ENCODE measurements at regions not wholly inside any gene's neighbourhood (a gene's known extent, or its start where the extent isn't known, plus 50 kb on each side); places are given as distances from the start of the nearest gene placed in this dataset.

- FAIRE-seq (no peak), DNase-seq (no peak), ATAC-seq (no peak)
- Histone ChIP-seq H3K27ac (no peak overlapping the region), H3K4me1 (no peaks in the 10 kb centered on the region), H3K9me3 (no peaks in the 10 kb centered on the region), H3K4me3 (no peak overlapping the region), H3K36me3 (no peaks in the 10 kb centered on the region), H3K27me3 (no peaks in the 10 kb centered on the region)
- WGBS, 2 donors, result 53 to 62% methylated on average over 3 of the region's 3 CpGs
- TF ChIP-seq CTCF (IDR thresholded peaks at IDR 0.05), result no peak
- intact Hi-C loops (cut with DNase I), result no loop called here
Measured at GRCh38 chr6:90406957-90407356, 110.3 kb upstream of the BACH2 start.

GRCh38 chr6:90406142-90406794 lies 109.6 kb upstream of the BACH2 start:
- DNase-seq (no peak), ATAC-seq (peak in 3 of 4 donors; percentile 41 to 74 (median 67)), FAIRE-seq (no peak)
- intact Hi-C loops (cut with DNase I), result no loop called here
- H3K36me3 ChIP-seq, result no peaks in the 10 kb centered on the region
- no peaks in the 10 kb centered on the region for H3K4me1 ChIP-seq
- H3K27me3 ChIP-seq, result no peaks in the 10 kb centered on the region
- WGBS, 2 donors, result 82 to 89% methylated on average over 6 of the region's 6 CpGs
- H3K9me3 ChIP-seq, result no peaks in the 10 kb centered on the region
- H3K27ac ChIP-seq, result no peak overlapping the region
- H3K4me3 ChIP-seq, result no peak overlapping the region
- no peak for TF ChIP-seq CTCF (IDR thresholded peaks at IDR 0.05)

GRCh38 chr6:90403489-90404381 lies 107.1 kb upstream of the BACH2 start:
- DNase-seq, result no peak
- no peak overlapping the region for H3K4me3 ChIP-seq
- 42 to 45% methylated on average over 18 of the region's 18 CpGs for WGBS, 2 donors
- H3K9me3 ChIP-seq, result no peaks in the 10 kb centered on the region
- FAIRE-seq, result no peak
- H3K27ac ChIP-seq, result no peak overlapping the region
- ATAC-seq, result peak in 3 of 4 donors; percentile 18 to 40 (median 24)
- intact Hi-C loops (cut with DNase I), result no loop called here
- H3K36me3 ChIP-seq, result no peaks in the 10 kb centered on the region
- H3K27me3 ChIP-seq, result no peaks in the 10 kb centered on the region
- no peaks in the 10 kb centered on the region for H3K4me1 ChIP-seq
- TF ChIP-seq CTCF (IDR thresholded peaks at IDR 0.05), result no peak

GRCh38 chr6:90402831-90403192 lies 106.2 kb upstream of the BACH2 start:
- Histone ChIP-seq H3K9me3 (no peaks in the 10 kb centered on the region), H3K4me1 (peaks cover 0 to 4% (median 0%) of the 10 kb centered on the region in 3 donors), H3K4me3 (no peak overlapping the region), H3K27ac (no peak overlapping the region), H3K27me3 (no peaks in the 10 kb centered on the region), H3K36me3 (no peaks in the 10 kb centered on the region)
- intact Hi-C loops (cut with DNase I), result no loop called here
- FAIRE-seq, result no peak
- TF ChIP-seq CTCF (IDR thresholded peaks at IDR 0.05), result no peak
- no peak for DNase-seq
- no peak for ATAC-seq
- 89 to 95% methylated on average over 2 of the region's 2 CpGs for WGBS, 2 donors

Measured in pancreas (tissue), 10 donors.